Left lung (tissue), 4 donors: ENCODE measurements at regions not wholly inside any gene's neighbourhood (a gene's known extent, or its start where the extent isn't known, plus 50 kb on each side); places are given as distances from the start of the nearest gene placed in this dataset.

Experiments used
- ATAC-seq: fragments of 200-7000 bp; cut with Tn5 transposase; one replicate; pipeline ENCODE4 v1.9.1; 2020; ENCODE audit warnings: moderate library complexity
- DNase-seq, 4 donors: peaks; one replicate each; pipeline ENCODE4 v3.0.0-alpha.2; 2013 to 2020
- H3K27ac ChIP-seq, 2 donors: fragments of 200-600 bp; sonication (generic) in 1 of 2; one replicate each; pipeline versions ENCODE4 v1.5.0 to v1.8.0; 2020 to 2021
- H3K27me3 ChIP-seq, 2 donors: fragments of 200-600 bp; sonication (generic) in 1 of 2; one replicate each; pipeline versions ENCODE4 v1.5.0 to v1.8.0; 2020 to 2021
- H3K36me3 ChIP-seq, 2 donors: fragments of 200-600 bp; sonication (generic) in 1 of 2; one replicate each; pipeline versions ENCODE4 v1.5.0 to v1.8.0; 2020 to 2021
- H3K4me1 ChIP-seq, 2 donors: fragments of 200-600 bp; one replicate each; pipeline ENCODE4 v1.8.0; 2021
- H3K4me3 ChIP-seq, 2 donors: fragments of 200-600 bp; sonication (generic) in 1 of 2; one replicate each; pipeline versions ENCODE4 v1.5.0 to v1.8.0; 2020 to 2021; ENCODE audit warnings: mild to moderate bottlenecking in 1 of 2
- H3K9me3 ChIP-seq, 2 donors: fragments of 200-600 bp; sonication (generic) in 1 of 2; one replicate each; pipeline versions ENCODE4 v1.5.0 to v1.8.0; 2020 to 2021
- CTCF ChIP-seq, 2 donors: fragments of 200-600 bp; sonication (generic) in 1 of 2; IDR thresholded peaks; one replicate each; pipeline versions ENCODE4 v1.5.0 to v1.8.0; 2021; ENCODE audit warnings: antibody characterized with exemption in 2 of 2
- intact Hi-C, 2 donors: fragments of 100-400 bp; cut with DNase I; formaldehyde crosslinking; loops; one replicate each; pipeline versions ENCODE4 v1.11.2 to v1.14.2; 2022
- donor health status: DM: no; HTN: yes; CAD: no.
- donor health status: DM: no; HTN: no; CAD: no.

DNA sequence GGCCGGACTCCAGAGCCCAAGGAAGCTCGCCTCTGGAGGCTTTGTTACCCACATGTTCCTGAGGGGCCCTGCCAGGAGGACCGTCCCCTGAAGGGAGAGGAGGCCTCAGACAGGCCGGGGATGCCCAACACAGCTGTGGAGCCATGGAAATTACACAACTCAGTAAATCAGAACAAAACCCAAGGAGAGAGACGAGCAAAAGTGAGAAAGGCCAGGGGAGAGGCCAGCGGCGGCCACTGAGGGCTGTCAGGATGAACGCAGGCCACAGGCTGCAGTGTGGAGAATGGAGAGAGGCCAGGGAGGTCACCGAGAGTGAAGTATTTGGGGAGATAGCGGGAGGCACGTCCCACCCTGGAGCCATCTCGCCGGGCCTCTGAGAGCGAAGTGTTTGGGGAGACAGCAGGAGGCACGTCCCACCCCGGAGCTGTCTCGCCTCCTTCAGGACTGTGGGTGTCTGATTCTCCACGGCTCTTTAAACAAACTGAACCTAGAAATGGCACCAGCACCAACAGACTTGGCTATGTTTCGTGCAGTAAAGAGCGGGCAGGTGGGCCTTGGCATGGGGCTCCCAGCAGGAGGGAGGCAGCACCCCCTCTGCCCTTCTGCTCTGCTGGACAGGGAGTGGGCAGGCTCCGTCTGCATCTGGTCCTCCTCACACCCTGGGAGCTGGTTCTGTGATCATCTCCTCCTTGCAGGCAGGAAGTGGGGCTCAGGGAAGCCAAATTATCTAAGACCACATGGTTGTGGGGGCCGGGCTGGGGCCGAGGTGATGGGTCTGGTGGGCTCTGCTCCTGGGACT, 91.0 kb downstream of the YTHDF1 start:
- Histone ChIP-seq H3K4me3 (no peak overlapping the region), H3K36me3 (no peaks in the 10 kb centered on the region), H3K27me3 (peaks cover 0 to 79% of the 10 kb centered on the region in 2 donors), H3K9me3 (no peaks in the 10 kb centered on the region), H3K4me1 (no peaks in the 10 kb centered on the region), H3K27ac (no peak overlapping the region)
- peak in 1 of 4 donors; percentile 18 for DNase-seq
- no peak for TF ChIP-seq CTCF (IDR thresholded peaks at IDR 0.05)
- ATAC-seq: no peak
- intact Hi-C loops: no loop called here

- H3K36me3 ChIP-seq: no peaks in the 10 kb centered on the region
- H3K27me3 ChIP-seq: peaks cover 0 to 78% of the 10 kb centered on the region in 2 donors
- H3K9me3 ChIP-seq: no peaks in the 10 kb centered on the region
- intact Hi-C loops: no loop called here
- TF ChIP-seq CTCF (IDR thresholded peaks at IDR 0.05): no peak
- no peak for ATAC-seq
- H3K27ac ChIP-seq: no peak overlapping the region
- H3K4me3 ChIP-seq: no peak overlapping the region
- DNase-seq: peak in 2 of 4 donors; percentile 25 to 75
- H3K4me1 ChIP-seq: no peaks in the 10 kb centered on the region
These were observed 91.7 kb downstream of the YTHDF1 start for GRCh38 chr20:63124092-63124781.

DNA sequence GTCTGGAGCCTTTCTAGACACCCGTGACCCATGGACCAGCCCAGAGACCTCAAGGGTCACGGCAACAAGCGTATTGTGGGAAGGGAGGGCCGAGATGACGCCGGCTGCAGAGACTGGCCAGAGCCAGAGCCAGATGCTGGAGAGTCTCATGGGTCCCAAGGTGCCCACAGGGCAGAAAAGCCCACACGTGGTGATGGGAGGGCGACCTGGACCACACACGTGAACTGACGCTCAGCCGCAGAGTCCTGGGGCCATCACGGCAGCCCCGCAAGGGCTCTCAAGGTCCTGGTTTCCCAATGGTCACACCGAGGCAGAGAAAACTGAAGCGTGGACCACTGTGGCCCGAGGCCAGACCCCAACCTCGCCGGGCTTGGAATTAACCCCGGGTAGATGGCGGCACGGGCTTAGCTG, 92.6 kb downstream of the YTHDF1 start:
- peak in 1 of 4 donors; percentile 69 for DNase-seq
- no peak for ATAC-seq
- Histone ChIP-seq H3K9me3 (no peaks in the 10 kb centered on the region), H3K4me3 (no peak overlapping the region), H3K4me1 (no peaks in the 10 kb centered on the region), H3K27me3 (peaks cover 0 to 78% of the 10 kb centered on the region in 2 donors), H3K27ac (no peak overlapping the region), H3K36me3 (no peaks in the 10 kb centered on the region)
- no peak for TF ChIP-seq CTCF (IDR thresholded peaks at IDR 0.05)
- intact Hi-C loops: no loop called here

DNA sequence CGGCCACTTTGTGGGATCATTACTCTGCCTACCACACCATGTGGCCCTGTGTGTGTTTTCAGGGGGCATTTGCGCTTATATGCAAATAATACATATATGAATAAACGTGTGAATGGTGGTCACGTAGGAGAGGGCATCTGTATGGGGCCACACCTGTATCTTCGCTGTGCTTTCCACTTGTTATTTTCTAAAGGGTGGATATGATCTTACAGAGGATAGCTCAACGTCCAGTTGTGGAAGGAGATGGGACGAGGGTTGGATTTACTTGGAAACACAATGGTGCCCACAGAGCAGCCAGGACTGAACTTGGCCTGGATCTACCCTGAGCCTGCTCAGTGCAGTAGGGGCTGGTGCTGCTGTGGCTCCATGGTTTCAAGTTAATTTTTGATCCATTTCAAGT, 93.3 kb downstream of the YTHDF1 start:
- TF ChIP-seq CTCF (IDR thresholded peaks at IDR 0.05): no peak
- ATAC-seq: no peak
- Histone ChIP-seq H3K4me1 (no peaks in the 10 kb centered on the region), H3K36me3 (no peaks in the 10 kb centered on the region), H3K27me3 (peaks cover 0 to 78% of the 10 kb centered on the region in 2 donors), H3K9me3 (no peaks in the 10 kb centered on the region), H3K27ac (no peak overlapping the region), H3K4me3 (no peak overlapping the region)
- no peak for DNase-seq
- intact Hi-C loops: no loop called here

DNA sequence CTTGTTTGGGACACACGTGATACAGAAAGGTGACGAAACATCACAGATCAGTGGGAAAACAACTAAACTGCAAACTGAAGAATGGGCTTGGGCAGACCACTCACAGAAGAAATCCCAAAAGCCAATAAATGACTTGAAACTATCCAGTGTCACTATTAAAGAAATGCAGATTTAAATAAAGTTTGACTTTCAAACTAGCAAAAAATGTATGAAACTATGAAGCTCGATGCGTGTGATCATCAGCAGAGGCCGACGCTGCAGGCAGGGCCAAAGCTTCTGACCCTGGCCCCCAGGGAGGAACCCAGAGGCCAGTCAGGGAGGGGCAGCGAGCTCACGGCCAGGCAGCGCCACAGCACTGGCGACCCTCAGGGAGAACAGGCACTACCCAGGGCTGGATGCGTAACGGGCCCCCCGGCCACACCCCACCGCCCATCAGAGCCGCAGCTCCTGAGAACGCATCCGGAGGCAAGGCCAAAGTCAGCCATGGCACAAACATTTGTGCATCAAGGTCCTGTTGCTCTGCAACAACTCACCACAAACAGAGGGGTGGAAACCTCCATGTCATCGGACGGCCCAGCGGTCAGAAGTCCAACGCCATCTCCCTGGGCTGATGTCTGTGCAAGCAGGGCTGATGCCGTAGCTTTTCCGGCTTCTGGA, 94.1 kb downstream of the YTHDF1 start:
- H3K4me1 ChIP-seq: no peaks in the 10 kb centered on the region
- TF ChIP-seq CTCF (IDR thresholded peaks at IDR 0.05): no peak
- intact Hi-C loops: no loop called here
- H3K36me3 ChIP-seq: no peaks in the 10 kb centered on the region
- DNase-seq (peak in 2 of 4 donors; percentile 17 to 57), ATAC-seq (no peak)
- H3K27ac ChIP-seq: no peak overlapping the region
- peaks cover 0 to 78% of the 10 kb centered on the region in 2 donors for H3K27me3 ChIP-seq
- H3K9me3 ChIP-seq: no peaks in the 10 kb centered on the region
- no peak overlapping the region for H3K4me3 ChIP-seq
